Naive thymus-derived CD8-positive, alpha-beta T cell (primary cell): ENCODE measurements at regions not wholly inside any gene's neighbourhood (a gene's known extent, or its start where the extent isn't known, plus 50 kb on each side); places are given as distances from the start of the nearest gene placed in this dataset.
"Not testable (repeated sequence)": the region's sequence is repeated elsewhere in the genome, so short reads cannot be mapped to it uniquely, and the experiment has no call there.

ENCODE experiments used
- ATAC-seq, 2 donors: fragments of 150-1000 bp; cut with Tn5 transposase in 1 of 2; sonication (Bioruptor Pico), chemical (Tn5 transposase) in 1 of 2; 1 replicate in 1 of 2; 2 replicates in 1 of 2; pipeline ENCODE4 v1.10.0; 2021; ENCODE audit warnings: mild to moderate bottlenecking in 2 of 2, moderate library complexity in 2 of 2
- POLR2A ChIA-PET: fragments of 350-600 bp; sonication (Branson Sonifier 250); formaldehyde crosslinking; loops from one replicate; lab custom pipeline; 2021; ENCODE audit warnings: antibody characterized with exemption; lab: Charles Lee
- DNase-seq, 10 donors: peaks; one replicate each; pipeline versions ENCODE4 v3.0.0 to v3.0.0-alpha.2; 2020 to 2022
- H3K27ac Mint-ChIP-seq, 10 donors: one replicate each; pipeline ENCODE4 v1.8.0; 2020 to 2022; ENCODE audit warnings: mild to moderate bottlenecking in 10 of 10, mixed read lengths in 10 of 10, moderate library complexity in 4 of 10, inconsistent platforms in 1 of 10
- H3K27me3 Mint-ChIP-seq, 5 donors: one replicate each; pipeline ENCODE4 v1.8.0; 2021 to 2022; ENCODE audit warnings: mixed read lengths in 5 of 5
- H3K36me3 Mint-ChIP-seq, 3 donors: one replicate each; pipeline ENCODE4 v1.8.0; 2020 to 2022; ENCODE audit warnings: mixed read lengths in 3 of 3, mild to moderate bottlenecking in 2 of 3, inconsistent platforms in 1 of 3
- H3K4me1 Mint-ChIP-seq, 4 donors: one replicate each; pipeline ENCODE4 v1.8.0; 2021 to 2022; ENCODE audit warnings: mixed read lengths in 4 of 4
- H3K4me3 Mint-ChIP-seq, 10 donors: one replicate each; pipeline ENCODE4 v1.8.0; 2020 to 2022; ENCODE audit warnings: mild to moderate bottlenecking in 10 of 10, mixed read lengths in 10 of 10, moderate library complexity in 6 of 10, inconsistent platforms in 1 of 10
- H3K9me3 Mint-ChIP-seq, 9 donors: one replicate each; pipeline ENCODE4 v1.8.0; 2020 to 2022; ENCODE audit warnings: mixed read lengths in 9 of 9, mild to moderate bottlenecking in 3 of 9, inconsistent platforms in 1 of 9, moderate library complexity in 1 of 9

DNA sequence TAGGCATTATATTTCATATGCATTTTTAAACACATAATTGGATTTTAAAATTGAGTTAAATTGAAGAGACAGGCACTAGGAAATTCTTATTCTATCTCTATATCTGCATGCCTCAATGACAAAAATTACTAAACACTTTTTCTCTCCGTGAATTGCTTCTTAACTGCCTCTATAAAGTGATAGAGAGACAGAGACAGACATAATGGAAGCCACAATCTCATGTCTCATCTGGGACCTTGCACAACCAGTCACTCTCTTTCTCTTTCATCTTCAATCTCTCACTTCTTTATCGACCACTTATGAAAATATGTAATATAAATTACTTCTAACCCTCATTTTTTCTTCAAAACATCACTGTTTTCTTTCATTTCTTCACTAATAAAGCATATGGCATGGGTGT lies 238.9 kb upstream of the ZNF804A start:
- peaks cover 0 to 10% (median 2%) of the 10 kb centered on the region in 9 donors for H3K9me3 Mint-ChIP-seq
- H3K27ac Mint-ChIP-seq: no peak overlapping the region
- DNase-seq (no peak), ATAC-seq (no peak)
- POLR2A ChIA-PET: no interaction called here
- H3K4me1 Mint-ChIP-seq: no peaks in the 10 kb centered on the region
- H3K27me3 Mint-ChIP-seq: no peaks in the 10 kb centered on the region
- H3K4me3 Mint-ChIP-seq: no peak overlapping the region
- peaks cover 0 to 4% (median 0%) of the 10 kb centered on the region in 3 donors for H3K36me3 Mint-ChIP-seq

DNA sequence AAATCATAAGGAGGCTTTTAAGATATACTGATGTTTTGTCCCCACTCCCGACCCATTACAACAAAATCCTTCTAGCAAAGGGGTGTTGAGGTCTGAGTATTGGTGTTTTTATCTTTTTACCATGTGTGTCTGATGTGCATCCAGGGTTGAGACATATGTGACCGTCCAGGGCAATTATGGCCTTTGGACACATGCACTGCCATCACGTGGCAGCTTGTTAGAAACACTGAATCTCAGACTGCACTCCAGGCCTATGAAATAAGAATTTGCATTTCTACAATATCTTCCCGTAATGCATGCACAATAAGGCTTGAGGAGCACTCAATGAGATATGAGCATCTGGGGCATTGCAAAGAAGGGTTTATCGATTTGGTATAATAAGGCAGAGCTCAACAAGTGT lies 235.1 kb upstream of the ZNF804A start:
- H3K27ac Mint-ChIP-seq: no peak overlapping the region
- H3K9me3 Mint-ChIP-seq: peaks cover 0 to 6% (median 0%) of the 10 kb centered on the region in 9 donors
- H3K27me3 Mint-ChIP-seq: no peaks in the 10 kb centered on the region
- H3K4me3 Mint-ChIP-seq: no peak overlapping the region
- no peak for ATAC-seq
- no peaks in the 10 kb centered on the region for H3K36me3 Mint-ChIP-seq
- POLR2A ChIA-PET: no interaction called here
- DNase-seq: no peak
- H3K4me1 Mint-ChIP-seq: no peaks in the 10 kb centered on the region

DNA sequence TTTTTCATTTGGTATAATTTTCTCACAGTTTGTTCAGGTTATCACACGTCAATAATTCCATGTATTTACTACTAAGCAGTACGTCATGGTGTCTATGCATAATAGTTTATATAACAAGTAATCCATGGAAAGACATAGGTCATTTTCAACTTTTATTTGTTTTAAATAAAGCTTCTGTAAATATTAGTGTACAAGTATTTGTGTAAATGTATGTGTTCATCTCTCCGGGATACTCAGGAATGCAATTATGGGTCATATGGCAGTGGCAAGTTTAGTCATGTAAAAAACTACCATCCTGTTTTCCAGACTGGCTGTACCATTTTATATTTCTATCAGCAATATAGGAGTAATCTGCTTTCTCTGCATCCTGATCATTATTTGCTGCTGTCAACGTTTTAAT lies 231.1 kb upstream of the ZNF804A start:
- peaks cover 0 to 10% (median 0%) of the 10 kb centered on the region in 9 donors for H3K9me3 Mint-ChIP-seq
- H3K27me3 Mint-ChIP-seq: no peaks in the 10 kb centered on the region
- H3K36me3 Mint-ChIP-seq: no peaks in the 10 kb centered on the region
- DNase-seq (no peak), ATAC-seq (no peak)
- H3K4me1 Mint-ChIP-seq: no peaks in the 10 kb centered on the region
- H3K4me3 Mint-ChIP-seq: no peak overlapping the region
- POLR2A ChIA-PET: no interaction called here
- H3K27ac Mint-ChIP-seq: no peak overlapping the region

DNA sequence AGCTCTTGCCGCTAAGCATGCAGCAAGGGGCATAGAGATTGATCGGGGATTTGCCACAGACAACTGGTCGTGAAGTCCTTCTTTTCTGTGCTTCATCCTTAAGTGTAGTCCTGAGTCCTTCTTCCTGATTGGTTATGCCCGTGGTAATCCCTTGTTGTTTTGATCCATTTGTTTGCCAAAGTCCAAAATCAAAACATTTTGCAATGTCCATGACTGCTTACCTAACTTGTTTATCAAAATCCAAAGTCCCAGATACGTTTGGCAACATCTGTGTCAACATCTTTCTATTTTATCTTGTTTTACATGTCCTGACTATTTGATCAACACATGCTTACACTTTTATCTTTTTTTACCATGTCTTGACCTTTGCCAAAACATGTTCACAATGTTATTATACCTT lies 229.0 kb upstream of the ZNF804A start:
- no peak for DNase-seq
- peaks cover 0 to 12% (median 2%) of the 10 kb centered on the region in 9 donors for H3K9me3 Mint-ChIP-seq
- no peak overlapping the region for H3K4me3 Mint-ChIP-seq
- no peak for ATAC-seq
- H3K4me1 Mint-ChIP-seq: no peaks in the 10 kb centered on the region
- POLR2A ChIA-PET: no interaction called here
- H3K36me3 Mint-ChIP-seq: no peaks in the 10 kb centered on the region
- H3K27me3 Mint-ChIP-seq: no peaks in the 10 kb centered on the region
- H3K27ac Mint-ChIP-seq: no peak overlapping the region

DNA sequence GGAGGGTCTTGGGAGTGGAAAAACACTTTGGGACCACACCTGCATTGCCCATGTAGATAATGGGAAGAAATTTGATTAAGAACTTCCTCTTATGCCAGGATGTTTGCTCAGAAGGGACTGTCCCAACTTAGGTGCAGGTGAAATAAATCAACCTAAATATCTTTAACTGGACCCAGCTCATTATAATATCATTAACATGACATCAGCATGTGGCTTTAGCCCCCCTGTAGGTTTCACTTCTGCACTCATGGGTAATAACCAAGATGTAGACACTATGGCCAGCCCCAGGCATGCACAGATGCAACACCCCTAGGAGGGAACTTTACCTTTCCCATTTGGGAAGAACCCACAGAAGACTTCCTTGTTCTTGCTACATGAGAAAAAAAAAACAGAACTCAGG lies 227.4 kb upstream of the ZNF804A start:
- Mint-ChIP-seq H3K4me1 (no peaks in the 10 kb centered on the region), H3K36me3 (no peaks in the 10 kb centered on the region)
- no peak for DNase-seq

DNA sequence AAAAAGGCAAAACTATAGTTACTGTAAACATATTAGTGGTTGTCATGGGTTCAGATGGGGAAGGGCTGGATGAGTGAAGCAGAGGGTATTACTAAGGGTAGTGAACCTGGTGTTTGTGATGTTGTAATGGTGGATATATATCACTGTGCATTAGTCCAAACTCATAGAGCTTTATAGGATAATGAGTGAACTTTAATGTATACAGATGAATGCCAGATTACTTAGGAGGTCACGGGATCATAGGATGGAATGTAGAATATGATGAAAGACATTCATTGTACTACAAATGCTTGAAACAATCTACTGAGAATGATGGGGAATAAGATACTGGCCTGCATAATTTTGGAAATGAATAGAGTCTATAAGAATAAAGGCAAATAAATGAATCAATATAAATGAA lies 226.7 kb upstream of the ZNF804A start:
- ATAC-seq: no peak
- no peaks in the 10 kb centered on the region for H3K36me3 Mint-ChIP-seq
- peaks cover 0 to 12% (median 2%) of the 10 kb centered on the region in 9 donors for H3K9me3 Mint-ChIP-seq
- POLR2A ChIA-PET: no interaction called here
- no peaks in the 10 kb centered on the region for H3K4me1 Mint-ChIP-seq
- H3K27ac Mint-ChIP-seq: no peak overlapping the region
- DNase-seq: no peak
- H3K27me3 Mint-ChIP-seq: no peaks in the 10 kb centered on the region
- no peak overlapping the region for H3K4me3 Mint-ChIP-seq

More for the DNA sequence above, 227.4 kb upstream of the ZNF804A start:
- POLR2A ChIA-PET: no interaction called here
- no peak overlapping the region for H3K27ac Mint-ChIP-seq
- H3K4me3 Mint-ChIP-seq: no peak overlapping the region
- peaks cover 0 to 12% (median 2%) of the 10 kb centered on the region in 9 donors for H3K9me3 Mint-ChIP-seq
- H3K27me3 Mint-ChIP-seq: no peaks in the 10 kb centered on the region
- no peak for ATAC-seq

DNA sequence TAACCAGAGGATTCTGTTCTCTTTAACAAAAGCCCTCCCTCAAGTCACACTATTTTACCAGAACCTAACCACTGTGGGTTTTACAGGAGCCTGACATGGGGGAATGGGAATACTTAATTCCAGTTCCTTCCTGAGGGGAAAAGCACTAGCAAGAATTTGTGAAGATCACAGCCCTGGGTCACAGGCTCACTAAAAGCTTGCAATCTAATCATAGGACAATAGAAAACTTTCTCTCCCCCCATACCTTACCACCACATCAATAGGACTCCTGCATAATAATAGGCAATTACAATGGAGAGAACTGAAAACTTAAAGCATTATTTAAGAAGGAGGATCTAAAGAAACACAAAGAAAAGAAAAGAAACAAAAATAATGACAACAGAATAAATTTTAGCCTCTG lies 225.8 kb upstream of the ZNF804A start:
- DNase-seq (no peak), ATAC-seq (no peak)
- Mint-ChIP-seq H3K27ac (no peak overlapping the region), H3K4me1 (no peaks in the 10 kb centered on the region), H3K27me3 (no peaks in the 10 kb centered on the region), H3K4me3 (no peak overlapping the region), H3K36me3 (no peaks in the 10 kb centered on the region), H3K9me3 (peaks cover 0 to 12% (median 2%) of the 10 kb centered on the region in 9 donors)
- POLR2A ChIA-PET: no interaction called here

DNA sequence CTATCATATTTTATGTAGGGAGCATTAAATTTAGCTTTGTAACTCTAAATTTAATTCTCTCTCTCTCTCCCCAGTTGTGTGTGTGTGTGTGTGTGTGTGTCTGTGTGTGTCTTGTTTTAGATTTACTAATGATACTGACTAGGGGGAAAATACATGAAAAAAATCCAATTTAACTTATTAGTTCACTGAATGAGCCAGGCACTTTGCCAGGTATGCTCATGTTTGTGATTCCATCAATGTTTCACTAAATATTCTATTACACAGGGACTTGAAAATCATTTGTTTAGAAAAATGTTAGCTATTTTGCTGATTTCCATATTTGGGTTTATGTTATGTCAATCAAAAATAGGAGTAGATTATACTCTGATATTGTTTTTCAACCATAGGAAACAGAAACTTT lies 203.7 kb upstream of the ZNF804A start:
- POLR2A ChIA-PET: no interaction called here
- Mint-ChIP-seq H3K27me3 (no peaks in the 10 kb centered on the region), H3K27ac (no peak overlapping the region), H3K4me1 (no peaks in the 10 kb centered on the region), H3K4me3 (no peak overlapping the region), H3K36me3 (no peaks in the 10 kb centered on the region), H3K9me3 (peaks cover 0 to 16% (median 4%) of the 10 kb centered on the region in 9 donors)
- ATAC-seq (no peak), DNase-seq (no peak)

DNA sequence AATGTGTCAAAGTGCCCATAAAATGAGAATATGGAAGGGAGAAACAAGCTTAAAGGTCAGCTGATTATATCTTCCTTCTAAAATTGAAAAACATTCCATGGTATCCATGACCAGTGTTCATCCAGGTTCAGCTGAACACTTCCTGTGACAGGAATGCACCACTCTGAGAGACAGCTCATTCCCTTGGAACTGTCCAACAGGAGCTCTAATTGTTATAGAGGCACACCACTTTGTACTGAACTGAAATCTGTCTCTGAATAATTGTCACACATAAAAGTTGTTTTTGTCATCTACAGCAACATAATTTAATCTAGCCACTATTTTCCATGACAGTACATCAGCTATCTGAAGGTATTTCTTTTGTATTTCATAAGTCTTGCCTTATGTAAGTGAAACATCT lies 195.9 kb upstream of the ZNF804A start:
- Mint-ChIP-seq H3K4me1 (no peaks in the 10 kb centered on the region), H3K27ac (no peak overlapping the region), H3K36me3 (no peaks in the 10 kb centered on the region), H3K9me3 (peaks cover 0 to 15% (median 4%) of the 10 kb centered on the region in 9 donors), H3K4me3 (no peak overlapping the region), H3K27me3 (no peaks in the 10 kb centered on the region)
- no peak for DNase-seq
- POLR2A ChIA-PET: no interaction called here
- no peak for ATAC-seq

DNA sequence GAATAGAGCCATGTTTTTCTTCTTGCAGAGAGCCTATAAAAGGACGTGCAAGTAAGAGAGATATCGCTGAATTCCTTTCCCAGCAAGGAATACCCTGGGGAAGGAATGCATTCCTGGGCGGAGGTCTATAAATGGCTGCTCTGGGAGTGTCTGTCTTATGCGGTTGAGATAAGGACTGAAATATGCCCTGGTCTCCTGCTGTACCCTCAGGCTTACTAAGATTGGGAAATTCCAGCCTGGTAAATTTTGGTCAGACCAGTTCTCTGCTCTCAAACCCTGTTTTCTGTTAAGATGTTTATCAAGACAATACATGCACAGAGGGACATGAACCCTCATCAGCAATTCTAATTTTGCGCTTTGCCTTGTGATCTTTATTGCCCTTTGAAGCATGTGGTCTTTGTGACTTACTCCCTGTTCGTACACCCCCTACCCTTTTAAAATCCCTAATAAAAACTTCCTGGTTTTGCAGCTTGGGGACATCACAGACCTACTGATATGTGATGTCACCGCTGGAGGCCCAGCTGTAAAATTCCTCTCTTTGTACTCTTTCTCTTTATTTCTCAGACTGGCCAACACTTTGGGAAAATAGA lies 191.2 kb upstream of the ZNF804A start:
- DNase-seq, H3K27ac Mint-ChIP-seq, POLR2A ChIA-PET, H3K36me3 Mint-ChIP-seq, ATAC-seq, H3K4me1 Mint-ChIP-seq, H3K4me3 Mint-ChIP-seq, H3K27me3 Mint-ChIP-seq: not testable (repeated sequence)
- peaks cover 0 to 13% (median 9%) of the 10 kb centered on the region in 9 donors for H3K9me3 Mint-ChIP-seq

DNA sequence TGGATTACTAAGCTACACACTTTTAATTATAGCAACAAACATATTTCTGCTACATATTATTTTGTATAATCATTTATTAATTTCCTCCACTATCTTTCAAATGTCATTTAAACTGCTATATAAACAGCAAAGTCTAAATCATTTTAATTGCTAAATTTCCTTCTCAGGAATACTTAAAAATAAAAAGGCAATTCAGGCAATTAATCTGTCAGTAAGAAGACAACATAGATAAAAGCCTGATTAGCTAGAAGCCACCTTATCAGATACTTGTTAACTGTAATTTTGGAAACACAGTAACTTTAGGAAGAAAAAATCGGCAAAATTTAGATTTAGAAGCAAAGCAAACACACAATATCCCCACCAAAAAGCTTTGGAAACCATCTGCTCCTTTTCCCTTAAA lies 188.2 kb upstream of the ZNF804A start:
- DNase-seq (no peak), ATAC-seq (no peak)
- no peak overlapping the region for H3K4me3 Mint-ChIP-seq
- no peak overlapping the region for H3K27ac Mint-ChIP-seq
- no peaks in the 10 kb centered on the region for H3K4me1 Mint-ChIP-seq
- no peaks in the 10 kb centered on the region for H3K36me3 Mint-ChIP-seq
- POLR2A ChIA-PET: no interaction called here
- H3K27me3 Mint-ChIP-seq: no peaks in the 10 kb centered on the region
- peaks cover 0 to 13% (median 7%) of the 10 kb centered on the region in 9 donors for H3K9me3 Mint-ChIP-seq

DNA sequence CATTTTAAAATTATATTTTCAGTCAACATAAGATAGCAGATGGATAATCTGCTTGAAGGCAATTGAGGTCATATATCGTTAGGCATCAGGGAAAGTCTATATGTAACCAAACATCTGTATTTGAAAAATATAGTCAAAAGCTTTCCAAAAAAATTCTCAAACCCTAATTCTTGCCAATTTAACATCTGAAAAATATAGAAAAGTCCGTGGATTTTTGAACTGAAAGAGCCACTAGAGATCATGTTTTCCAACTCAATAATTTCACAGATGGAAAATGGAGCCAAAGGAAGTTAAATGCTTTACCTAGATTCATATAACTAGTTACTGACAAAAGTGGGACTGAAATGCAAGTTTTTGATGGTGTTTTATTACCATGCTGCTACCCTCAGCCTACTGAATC lies 185.1 kb upstream of the ZNF804A start:
- Mint-ChIP-seq H3K27me3 (no peaks in the 10 kb centered on the region), H3K36me3 (no peaks in the 10 kb centered on the region), H3K27ac (no peak overlapping the region), H3K4me3 (no peak overlapping the region), H3K9me3 (peaks cover 0 to 4% (median 0%) of the 10 kb centered on the region in 9 donors), H3K4me1 (no peaks in the 10 kb centered on the region)
- DNase-seq (no peak), ATAC-seq (no peak)
- POLR2A ChIA-PET: no interaction called here

DNA sequence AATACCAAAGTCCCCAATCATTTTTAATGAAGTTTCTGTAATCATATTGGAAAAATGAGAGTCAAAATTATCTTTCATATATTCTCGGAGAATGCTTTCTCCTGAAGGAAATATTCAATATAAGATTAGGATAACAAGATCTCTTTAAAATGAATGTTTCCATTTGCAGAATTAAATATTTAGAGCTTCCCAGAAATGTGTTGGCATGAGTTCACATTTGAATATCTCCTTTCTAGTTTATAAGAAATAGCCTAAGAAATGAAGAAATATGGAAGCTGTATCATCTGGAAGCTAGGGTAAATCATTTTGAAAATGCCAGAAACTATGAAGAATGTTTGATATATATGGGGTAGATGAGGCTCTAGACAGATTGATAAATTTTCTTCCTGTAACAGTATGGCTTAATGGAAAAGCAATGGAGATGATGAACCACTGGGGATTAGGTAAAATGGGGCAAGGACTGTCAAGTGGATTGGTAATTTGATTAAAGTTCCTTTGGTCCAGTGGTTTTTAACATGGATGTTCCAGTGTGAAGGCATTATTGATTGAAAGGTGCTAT lies 184.6 kb upstream of the ZNF804A start:
- Mint-ChIP-seq H3K9me3 (peaks cover 0 to 3% (median 0%) of the 10 kb centered on the region in 9 donors), H3K27me3 (no peaks in the 10 kb centered on the region), H3K36me3 (no peaks in the 10 kb centered on the region), H3K4me1 (no peaks in the 10 kb centered on the region), H3K4me3 (no peak overlapping the region), H3K27ac (no peak overlapping the region)
- DNase-seq (no peak), ATAC-seq (no peak)
- POLR2A ChIA-PET: no interaction called here
